Endometrium (tissue), 2 donors: ENCODE measurements at regions not wholly inside any gene's neighbourhood (a gene's known extent, or its start where the extent isn't known, plus 50 kb on each side); places are given as distances from the start of the nearest gene placed in this dataset.
"Not testable (repeated sequence)": the region's sequence is repeated elsewhere in the genome, so short reads cannot be mapped to it uniquely, and the experiment has no call there.

ENCODE experiments used
- FAIRE-seq: peaks from 2 replicates; lab custom pipeline; 2012; peaks lifted over from hg19 to GRCh38; lab: Jason Lieb, UNC
- donor health status: control.
- donor health status: control.

GRCh38 chr17:52537421-52537820 is 378.9 kb upstream of the CA10 start:
- FAIRE-seq = no peak

DNA sequence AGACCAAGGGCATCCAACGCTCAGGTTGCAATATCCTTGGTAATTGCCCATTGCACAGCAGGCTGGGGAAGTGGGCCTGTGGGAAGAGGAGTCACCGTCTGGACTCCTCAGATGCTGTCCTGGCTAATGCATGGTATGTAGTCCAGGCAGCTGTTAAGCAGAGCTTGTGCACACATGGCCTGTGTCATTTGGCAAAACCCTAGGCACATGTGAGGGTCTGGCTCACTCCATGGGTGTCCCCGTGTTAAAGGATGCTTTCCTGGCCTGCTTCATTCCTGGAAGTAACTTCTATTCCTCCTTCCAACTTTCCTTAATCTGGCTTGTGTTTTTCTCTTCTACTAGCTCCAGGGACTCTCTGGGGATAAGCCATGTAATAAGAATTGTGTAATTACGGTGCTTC is 378.0 kb upstream of the CA10 start:
- FAIRE-seq = no peak

- FAIRE-seq = no peak
Measured at GRCh38 chr17:52532373-52532772, 373.9 kb upstream of the CA10 start.

GRCh38 chr17:52524096-52524637 is 365.7 kb upstream of the CA10 start:
- FAIRE-seq = no peak

DNA sequence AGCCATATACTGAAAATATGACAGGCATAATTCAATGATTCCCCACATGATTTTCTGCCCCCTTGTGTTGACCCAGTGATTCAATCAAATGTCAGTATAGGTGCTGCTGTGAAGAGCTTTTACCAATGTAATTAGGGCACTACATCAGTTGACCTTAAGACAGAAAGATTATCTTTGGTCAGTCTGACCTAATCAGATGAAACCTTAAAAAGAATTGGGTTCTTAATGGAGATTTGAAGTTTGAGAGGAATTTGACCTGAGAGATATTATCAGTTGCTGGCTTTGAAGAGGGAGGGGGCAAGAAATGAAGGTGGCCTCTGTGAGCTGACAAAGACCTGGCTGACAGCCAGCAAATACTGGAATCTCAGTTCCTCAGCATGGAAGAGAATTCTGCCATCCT is 358.7 kb upstream of the CA10 start:
- FAIRE-seq = no peak

- no peak for FAIRE-seq
Measured at GRCh38 chr17:52515927-52516326, 357.4 kb upstream of the CA10 start.

DNA sequence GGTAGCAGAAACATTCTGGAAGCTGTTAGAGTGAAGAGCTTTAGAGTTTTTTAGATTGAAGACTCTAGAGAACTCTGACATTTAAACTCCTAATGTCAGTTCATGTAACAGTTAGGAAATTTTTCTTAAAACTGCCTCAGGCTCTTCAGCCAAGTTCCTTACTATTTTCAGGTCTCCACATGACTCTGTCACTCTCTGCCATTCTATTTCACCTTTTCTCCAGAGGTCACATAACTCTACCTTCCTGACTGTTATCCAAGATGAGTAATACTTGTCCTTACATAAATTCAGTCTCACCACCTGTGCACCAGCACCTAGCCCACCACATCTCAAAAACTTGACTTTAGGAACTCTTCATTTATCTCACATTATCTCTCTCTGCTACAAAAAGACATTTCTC is 347.1 kb upstream of the CA10 start:
- no peak for FAIRE-seq

DNA sequence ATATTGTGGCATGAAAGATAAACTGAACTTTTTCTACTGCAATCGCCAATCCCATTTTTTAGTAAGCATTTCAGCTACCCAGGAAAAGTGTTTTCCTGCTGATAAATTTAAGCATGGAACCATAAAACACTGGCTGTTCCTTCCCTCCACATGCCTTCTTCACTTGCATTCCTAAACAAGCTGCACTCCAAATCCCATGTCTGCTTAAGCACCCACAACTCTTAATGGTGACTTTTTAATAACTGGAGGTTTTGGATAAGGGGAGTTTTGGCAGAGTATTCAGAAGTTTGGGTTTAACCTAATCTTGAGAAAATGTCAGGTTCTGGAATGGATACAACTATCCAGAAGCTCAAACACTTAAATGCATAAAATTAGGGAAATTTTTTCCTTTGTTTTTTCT is 345.6 kb upstream of the CA10 start:
- no peak for FAIRE-seq

DNA sequence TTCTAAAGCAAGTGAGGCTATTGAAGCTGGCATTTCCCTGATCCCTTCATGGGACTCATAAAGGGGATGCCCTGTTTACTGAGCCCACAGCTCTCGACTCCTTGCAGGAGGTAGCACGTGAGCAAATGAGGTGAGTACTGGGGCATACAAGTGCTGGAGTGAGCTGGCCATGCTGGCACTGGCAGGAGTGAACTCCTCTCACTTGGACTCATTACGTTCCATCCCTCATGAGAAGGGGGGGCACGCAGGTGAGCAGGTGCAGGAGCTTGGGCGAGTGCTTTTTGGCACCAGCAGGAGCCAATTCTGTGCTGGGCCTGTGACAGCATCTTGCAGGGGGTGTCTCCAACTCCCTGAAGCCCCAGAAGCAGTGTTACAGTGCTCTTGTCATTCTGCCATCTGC is 337.1 kb upstream of the CA10 start:
- no peak for FAIRE-seq

DNA sequence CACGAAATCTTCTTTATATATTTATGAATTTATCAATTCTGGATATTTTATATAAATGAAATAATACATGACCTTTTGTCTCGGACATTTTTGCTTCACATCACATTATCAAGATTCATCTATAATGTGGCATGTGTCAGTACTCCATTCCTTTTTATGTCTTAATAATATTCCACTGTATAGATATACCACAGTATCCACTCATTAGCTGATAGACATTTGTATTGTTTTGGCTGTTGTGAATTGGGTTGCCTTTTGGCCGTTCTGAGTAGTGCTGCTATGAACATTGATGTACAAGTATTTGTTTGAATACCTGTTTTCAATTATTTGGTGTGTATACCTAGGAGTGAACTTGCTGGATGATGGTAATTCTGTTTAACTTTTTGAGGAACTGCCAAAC is 323.8 kb upstream of the CA10 start:
- no peak for FAIRE-seq

DNA sequence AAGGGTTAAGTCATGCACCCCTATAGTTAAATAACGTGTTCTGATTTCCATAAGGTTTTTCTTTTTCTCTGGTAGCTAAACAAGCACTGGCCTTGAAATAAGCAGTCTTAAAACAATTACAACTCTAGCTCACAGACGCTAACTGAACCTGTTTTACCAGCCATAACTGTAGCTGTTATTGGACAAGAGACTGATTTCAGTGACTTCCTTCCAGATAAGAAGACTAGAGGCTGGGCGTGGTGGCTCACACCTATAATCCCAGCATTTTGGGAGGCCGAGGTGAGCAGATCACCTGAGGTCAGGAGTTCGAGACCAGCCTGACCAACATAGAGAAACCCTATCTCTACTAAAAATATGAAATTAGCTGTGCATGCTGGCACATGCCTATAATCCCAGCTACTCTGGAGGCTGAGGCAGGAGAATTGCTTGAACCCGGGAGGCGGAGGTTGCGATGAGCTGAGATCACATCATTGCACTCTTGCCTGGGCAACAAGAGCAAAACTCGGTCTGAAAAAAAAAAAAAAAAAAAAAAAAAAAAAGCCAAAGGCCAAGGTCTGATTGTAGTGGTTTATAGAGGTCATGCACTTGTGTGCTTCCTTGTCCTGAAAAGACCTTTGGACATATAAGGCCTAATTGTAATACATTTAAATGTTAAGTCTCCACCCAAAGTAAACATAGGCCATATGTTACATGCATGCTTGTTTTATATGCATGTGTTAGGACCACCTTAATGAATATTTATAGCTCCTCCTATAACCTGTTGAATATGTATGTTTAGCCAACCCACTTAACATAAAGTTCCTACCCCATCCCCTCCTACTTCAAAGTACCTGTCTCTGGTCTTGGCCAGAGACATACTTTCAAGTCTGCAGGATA is 319.5 kb upstream of the CA10 start:
- no peak for FAIRE-seq

DNA sequence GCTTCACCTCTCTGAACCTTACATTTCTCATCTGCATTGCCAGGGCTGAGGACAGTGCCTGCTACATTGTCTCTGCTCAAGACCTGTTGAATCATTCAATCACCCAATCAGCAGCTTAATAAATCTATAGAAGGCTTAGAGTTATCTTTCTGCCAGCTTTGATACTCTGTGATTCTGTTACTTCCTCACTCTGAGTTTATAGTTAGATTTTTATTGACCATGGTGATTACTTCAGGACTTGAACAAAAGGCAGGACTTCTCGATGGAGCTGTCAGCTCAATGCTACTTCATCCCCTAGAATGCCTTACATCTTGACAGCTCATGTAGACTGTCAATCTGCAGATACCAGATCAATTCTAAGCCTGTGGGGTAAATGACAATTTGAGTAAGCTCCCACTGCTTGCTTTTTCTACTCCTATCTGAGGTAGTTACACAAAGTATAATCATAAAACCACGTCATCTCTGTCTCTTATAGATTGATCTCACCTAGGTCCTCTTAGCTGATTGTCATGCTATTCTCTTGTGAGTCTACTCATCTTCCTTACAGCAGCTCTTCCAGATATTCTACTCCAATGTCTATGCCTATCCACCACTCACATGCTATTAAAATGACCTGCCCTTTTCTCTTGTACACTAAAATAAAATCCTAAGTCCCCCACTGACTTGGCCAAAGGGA is 318.3 kb upstream of the CA10 start:
- FAIRE-seq = no peak

- FAIRE-seq = no peak
Measured at GRCh38 chr17:52470553-52470952, 312.0 kb upstream of the CA10 start.

- FAIRE-seq = no peak
Measured at GRCh38 chr17:52465407-52465806, 306.9 kb upstream of the CA10 start.

DNA sequence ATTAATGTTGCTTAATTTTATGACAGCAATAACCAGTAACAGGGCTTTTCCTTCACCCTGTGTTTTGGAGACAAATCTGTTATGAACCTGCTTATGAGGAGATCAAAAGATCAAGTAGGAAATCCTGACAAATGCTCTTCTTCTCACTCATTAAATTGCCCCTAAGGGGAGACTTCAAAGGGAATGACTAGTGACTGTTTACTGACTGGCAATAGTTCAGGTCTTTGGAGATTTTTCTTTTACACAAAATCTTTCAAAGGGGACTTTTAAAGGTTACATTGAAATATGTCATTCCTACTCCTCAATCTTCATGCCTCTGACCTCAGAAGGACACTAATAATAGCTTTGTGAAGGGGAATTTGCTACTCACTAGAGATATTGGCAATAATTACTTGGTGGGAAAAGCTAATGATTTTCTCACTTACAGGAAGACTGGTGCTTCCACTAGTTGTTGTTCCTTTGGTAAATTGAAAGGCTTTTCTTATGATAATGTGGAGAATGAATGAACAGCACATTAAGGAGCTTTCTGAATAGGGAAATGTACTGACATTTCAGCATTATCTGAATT is 292.9 kb upstream of the CA10 start:
- no peak for FAIRE-seq

DNA sequence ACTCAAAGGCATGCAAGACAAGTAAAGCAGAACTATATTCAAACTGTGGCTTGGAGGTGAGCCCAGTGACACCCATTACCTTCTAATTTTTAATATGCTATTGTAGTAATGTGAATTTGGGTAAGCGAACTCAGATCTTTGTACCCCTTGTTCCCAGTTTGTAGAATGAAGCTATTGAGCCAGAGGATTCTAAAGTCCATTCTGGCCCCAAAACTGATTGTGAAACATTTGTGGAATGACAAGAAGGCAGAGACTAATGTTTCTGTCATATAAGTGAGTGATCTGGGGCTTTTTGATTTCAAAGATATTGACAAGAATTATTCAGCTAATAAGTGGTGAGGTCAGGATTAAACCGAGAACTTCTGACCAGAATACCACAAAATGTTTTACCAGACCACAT is 283.8 kb upstream of the CA10 start:
- FAIRE-seq = no peak

- no peak for FAIRE-seq
Measured at GRCh38 chr17:52420555-52421078, 262.1 kb upstream of the CA10 start.

DNA sequence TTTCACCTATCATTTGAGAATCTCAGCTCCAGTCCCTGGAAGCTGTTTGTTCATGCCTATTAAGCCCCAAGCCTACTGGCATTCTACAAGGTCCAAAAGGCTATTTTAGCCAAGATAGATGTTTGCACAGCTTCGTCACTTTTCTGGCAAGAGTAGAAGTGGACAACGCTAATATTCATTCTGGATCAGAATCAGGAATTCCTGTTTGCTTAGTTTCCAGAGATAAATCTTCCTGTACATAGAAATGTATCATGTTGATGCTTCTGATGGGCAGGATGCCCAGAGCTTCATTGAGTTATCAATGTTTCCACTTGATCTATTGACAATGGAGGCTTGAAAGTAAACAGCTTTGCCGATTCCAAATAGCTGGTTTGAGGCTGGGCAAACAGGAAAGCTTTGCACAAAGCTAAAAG is 260.7 kb upstream of the CA10 start:
- no peak for FAIRE-seq

DNA sequence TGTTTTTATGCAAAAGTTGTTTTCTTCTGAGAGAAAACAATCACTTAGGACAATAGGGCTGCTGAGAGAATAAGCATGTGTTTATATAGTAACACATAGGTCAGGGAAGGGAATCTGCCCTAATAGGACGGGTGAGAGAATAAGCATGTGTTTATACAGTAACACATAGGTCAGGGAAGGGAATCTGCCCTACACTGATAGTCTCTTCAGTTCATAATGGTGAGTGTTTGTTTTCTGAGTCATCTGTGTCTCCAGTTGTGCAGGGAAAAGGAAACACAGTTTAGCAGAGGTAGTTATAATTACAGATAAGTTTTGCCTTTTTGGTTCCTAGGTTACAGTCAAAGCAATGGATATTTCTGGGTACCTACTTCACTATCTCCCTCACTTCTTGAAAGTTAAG is 252.3 kb upstream of the CA10 start:
- no peak for FAIRE-seq

DNA sequence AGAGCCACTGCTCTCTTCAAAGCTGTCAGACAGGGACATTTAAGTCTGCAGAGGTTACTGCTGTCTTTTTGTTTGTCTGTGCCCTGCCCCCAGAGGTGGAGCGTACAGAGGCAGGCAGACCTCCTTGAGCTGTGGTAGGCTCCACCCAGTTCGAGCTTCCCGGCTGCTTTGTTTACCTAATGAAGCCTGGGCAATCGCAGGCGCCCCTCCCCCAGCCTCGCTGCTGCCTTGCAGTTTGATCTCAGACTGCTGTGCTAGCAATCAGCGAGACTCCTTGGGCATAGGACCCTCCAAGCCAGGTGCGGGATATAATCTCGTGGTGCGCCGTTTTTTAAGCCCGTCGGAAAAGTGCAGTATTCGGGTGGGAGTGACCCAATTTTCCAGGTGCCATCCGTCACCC is 250.7 kb upstream of the CA10 start:
- FAIRE-seq = not testable (repeated sequence)

- no peak for FAIRE-seq
Measured at GRCh38 chr17:52395308-52395707, 236.8 kb upstream of the CA10 start.

DNA sequence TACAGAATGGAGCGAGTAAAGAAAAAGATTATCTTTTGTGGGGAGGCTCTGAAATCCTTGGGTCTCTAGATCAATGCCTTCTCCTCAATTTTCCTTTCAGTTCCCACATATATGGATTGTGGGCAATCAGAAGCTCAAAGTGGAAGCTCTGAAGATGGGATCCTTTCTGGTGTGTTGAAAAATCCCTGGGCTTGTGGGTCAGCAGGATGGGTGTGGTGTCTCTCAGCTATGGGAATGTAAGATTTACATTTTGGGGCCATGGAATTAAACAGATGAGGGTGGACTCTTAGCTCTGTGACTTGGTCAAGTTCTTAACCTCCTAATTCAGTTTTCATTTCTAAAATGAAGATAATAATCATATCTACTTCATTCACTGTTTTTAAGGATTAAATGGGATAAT is 231.9 kb upstream of the CA10 start:
- no peak for FAIRE-seq

GRCh38 chr17:52389632-52390031 is 231.1 kb upstream of the CA10 start:
- FAIRE-seq = no peak
